ENCODE measurements at regions not wholly inside any gene's neighbourhood (a gene's known extent, or its start where the extent isn't known, plus 50 kb on each side); places are given as distances from the start of the nearest gene placed in this dataset.
"Not testable (repeated sequence)": the region's sequence is repeated elsewhere in the genome, so short reads cannot be mapped to it uniquely, and the experiment has no call there.

DNA sequence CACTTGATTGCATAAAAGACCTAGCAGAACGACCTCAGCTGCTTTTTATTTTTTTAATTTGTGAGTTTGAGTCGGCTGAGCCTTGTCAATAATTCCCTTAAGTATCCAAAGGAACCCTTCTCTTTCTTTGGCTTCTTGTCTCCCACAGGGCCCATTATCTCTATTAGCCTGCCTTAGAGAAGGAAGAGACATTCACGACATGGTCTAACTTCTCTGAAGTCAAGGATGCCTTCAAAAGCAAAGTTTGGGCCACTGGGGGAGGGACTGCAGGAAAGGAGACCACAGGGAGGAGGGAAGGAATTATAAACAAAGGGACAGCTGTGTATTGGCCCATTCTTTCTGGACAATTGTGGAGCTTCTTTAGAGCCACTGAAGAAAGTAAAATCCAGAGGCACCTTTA lies 126.4 kb downstream of the BRMS1L start:
- Histone ChIP-seq H3K4me3 (no peak overlapping the region), H3K4me1 (no peaks in the 10 kb centered on the region), H3K27me3 (peaks cover 0 to 14% (median 0%) of the 10 kb centered on the region in 7 donors), H3K36me3 (no peaks in the 10 kb centered on the region), H3K27ac (no peak overlapping the region), H3K9me3 (no peaks in the 10 kb centered on the region)
- TF ChIP-seq, protein P1, sequence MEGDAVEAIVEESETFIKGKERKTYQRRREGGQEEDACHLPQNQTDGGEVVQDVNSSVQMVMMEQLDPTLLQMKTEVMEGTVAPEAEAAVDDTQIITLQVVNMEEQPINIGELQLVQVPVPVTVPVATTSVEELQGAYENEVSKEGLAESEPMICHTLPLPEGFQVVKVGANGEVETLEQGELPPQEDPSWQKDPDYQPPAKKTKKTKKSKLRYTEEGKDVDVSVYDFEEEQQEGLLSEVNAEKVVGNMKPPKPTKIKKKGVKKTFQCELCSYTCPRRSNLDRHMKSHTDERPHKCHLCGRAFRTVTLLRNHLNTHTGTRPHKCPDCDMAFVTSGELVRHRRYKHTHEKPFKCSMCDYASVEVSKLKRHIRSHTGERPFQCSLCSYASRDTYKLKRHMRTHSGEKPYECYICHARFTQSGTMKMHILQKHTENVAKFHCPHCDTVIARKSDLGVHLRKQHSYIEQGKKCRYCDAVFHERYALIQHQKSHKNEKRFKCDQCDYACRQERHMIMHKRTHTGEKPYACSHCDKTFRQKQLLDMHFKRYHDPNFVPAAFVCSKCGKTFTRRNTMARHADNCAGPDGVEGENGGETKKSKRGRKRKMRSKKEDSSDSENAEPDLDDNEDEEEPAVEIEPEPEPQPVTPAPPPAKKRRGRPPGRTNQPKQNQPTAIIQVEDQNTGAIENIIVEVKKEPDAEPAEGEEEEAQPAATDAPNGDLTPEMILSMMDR (IDR thresholded peaks at IDR 0.05), result no peak
- DNase-seq, result no peak
- intact Hi-C loops (cut with DNase I), result no loop called here
- ATAC-seq, result no peak
- 36 to 43% methylated on average over 3 of the region's 3 CpGs for WGBS, 2 donors

DNA sequence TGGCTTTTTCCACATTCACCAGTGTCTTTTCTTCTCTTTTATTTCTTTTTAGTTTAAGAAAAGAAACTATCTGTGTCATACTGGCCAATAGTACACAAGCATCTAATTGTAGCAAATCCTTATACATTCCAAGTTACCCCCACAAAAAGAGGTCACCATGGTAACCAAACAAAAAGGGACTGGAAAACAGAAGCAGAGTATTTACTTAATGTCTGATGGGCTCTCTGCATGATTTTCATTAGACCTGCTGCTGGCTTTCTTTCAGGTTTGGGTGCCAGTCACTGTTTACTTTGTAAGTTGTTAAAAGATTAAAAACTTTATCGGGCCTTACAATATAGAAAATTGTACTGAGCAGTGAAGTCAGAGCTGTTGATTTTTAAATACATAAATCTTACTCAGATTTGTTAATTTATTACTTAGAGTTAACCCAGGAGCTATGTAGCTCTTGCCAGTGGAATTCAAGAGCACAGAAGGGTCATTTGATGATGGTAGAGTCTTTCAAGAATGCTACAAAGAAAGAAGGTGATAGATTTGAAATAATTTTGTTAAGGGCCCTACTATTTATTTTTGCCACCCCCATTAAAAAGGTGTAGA lies 123.9 kb downstream of the BRMS1L start:
- ATAC-seq (no peak), DNase-seq (no peak)
- TF ChIP-seq, protein P1 (IDR thresholded peaks at IDR 0.05), result no peak
- intact Hi-C loops (cut with DNase I), result no loop called here
- Histone ChIP-seq H3K9me3 (no peaks in the 10 kb centered on the region), H3K4me3 (no peak overlapping the region), H3K4me1 (no peaks in the 10 kb centered on the region), H3K27ac (no peak overlapping the region), H3K27me3 (peaks cover 0 to 19% (median 0%) of the 10 kb centered on the region in 7 donors), H3K36me3 (no peaks in the 10 kb centered on the region)
- WGBS, 2 donors, result 58 to 59% methylated on average over 1 of the region's 1 CpG

DNA sequence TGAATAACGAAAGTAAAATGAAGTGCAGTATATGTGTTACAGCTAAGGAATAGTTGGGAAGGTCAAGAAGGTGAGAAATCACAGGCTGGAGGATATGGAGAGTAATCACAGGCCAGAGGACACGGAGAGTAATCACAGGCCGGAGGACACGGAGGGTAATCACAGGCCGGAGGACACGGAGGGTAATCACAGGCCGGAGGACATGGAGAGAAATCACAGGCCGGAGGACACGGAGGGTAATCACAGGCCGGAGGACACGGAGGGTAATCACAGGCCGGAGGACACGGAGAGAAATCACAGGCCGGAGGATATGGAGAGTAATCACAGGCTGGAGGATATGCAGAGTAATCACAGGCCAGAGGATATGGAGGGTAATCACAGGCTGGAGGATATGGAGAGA lies 121.8 kb downstream of the BRMS1L start:
- intact Hi-C loops (cut with DNase I); DNase-seq; H3K4me3 ChIP-seq; ATAC-seq; H3K27ac ChIP-seq; H3K9me3 ChIP-seq; H3K4me1 ChIP-seq; H3K36me3 ChIP-seq: not testable (repeated sequence)
- WGBS, 2 donors, result 83 to 90% methylated on average over 14 of the region's 14 CpGs
- H3K27me3 ChIP-seq, result peaks cover 0 to 17% (median 0%) of the 10 kb centered on the region in 7 donors

DNA sequence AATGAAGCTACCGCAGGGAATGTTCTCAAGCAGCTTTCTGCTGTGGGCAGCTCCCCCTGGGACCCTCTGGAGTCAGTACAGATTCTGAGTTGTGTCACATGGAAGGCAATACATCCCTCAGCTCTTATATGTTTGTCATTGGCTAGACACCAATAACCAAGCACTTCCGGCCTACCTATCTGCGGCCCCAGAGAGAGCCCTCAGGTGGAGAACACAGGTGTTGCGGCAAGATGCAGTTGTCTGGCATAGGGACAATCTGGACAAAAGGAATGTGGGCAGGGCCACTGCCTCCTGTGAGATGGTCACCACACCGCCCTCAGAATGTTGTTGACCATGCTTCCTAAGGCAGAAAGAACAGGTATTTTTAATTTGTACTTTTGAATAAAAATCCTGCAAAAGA lies 118.7 kb downstream of the BRMS1L start:
- H3K9me3 ChIP-seq, result no peaks in the 10 kb centered on the region
- peaks cover 0 to 7% (median 0%) of the 10 kb centered on the region in 7 donors for H3K27me3 ChIP-seq
- H3K27ac ChIP-seq, result no peak overlapping the region
- H3K36me3 ChIP-seq, result no peaks in the 10 kb centered on the region
- DNase-seq (no peak), ATAC-seq (no peak)
- WGBS, 2 donors, result 59% methylated on average over 5 of the region's 5 CpGs
- no peaks in the 10 kb centered on the region for H3K4me1 ChIP-seq
- intact Hi-C loops (cut with DNase I), result no loop called here
- no peak overlapping the region for H3K4me3 ChIP-seq
- TF ChIP-seq, protein P1 (IDR thresholded peaks at IDR 0.05), result peak in 1 of 9 donors; percentile 6

DNA sequence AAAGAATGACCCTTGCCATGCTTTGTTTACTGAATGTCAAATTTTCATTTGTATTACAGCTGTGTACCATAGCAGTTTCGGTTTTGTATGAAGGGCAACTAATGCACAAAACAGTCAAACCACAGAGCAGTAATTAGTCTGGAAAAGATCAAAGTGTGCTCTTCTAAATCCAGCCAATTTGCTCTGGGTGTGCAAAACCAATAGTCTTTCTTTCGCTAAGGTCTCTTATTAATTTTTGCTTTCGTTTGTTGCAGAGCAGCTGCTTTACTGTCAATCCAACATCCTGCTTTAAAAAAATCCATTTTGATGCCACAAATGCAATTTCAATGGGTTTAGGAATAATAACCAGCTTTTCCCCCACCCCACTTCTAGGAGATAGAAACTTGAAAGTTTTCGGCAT lies 114.2 kb downstream of the BRMS1L start:
- no peaks in the 10 kb centered on the region for H3K9me3 ChIP-seq
- TF ChIP-seq, protein P1 (IDR thresholded peaks at IDR 0.05), result no peak
- H3K27me3 ChIP-seq, result peaks cover 0 to 27% (median 1%) of the 10 kb centered on the region in 7 donors
- DNase-seq (no peak), ATAC-seq (no peak)
- H3K4me3 ChIP-seq, result no peak overlapping the region
- intact Hi-C loops (cut with DNase I), result no loop called here
- H3K27ac ChIP-seq, result no peak overlapping the region
- 55 to 62% methylated on average over 4 of the region's 4 CpGs for WGBS, 2 donors
- no peaks in the 10 kb centered on the region for H3K4me1 ChIP-seq
- no peaks in the 10 kb centered on the region for H3K36me3 ChIP-seq
